SK-N-SH (cell line): ENCODE measurements at regions not wholly inside any gene's neighbourhood (a gene's known extent, or its start where the extent isn't known, plus 50 kb on each side); places are given as distances from the start of the nearest gene placed in this dataset.

Experiments used
- CTCF ChIP-seq: fragments of 200-600 bp; sonication (generic); IDR thresholded peaks from 2 replicates; pipeline ENCODE4 v1.6.1; 2017; ENCODE audit warnings: antibody characterized with exemption, mild to moderate bottlenecking, moderate library complexity
- EP300 ChIP-seq, 2 experiments: IDR thresholded peaks; 2 replicates each; pipeline versions ENCODE4 v1.4.0 to v1.6.1; 2012; ENCODE audit warnings: borderline replicate concordance in 1 of 2, low read depth in 1 of 2, low read length in 1 of 2
- JUND ChIP-seq: IDR thresholded peaks from 2 replicates; pipeline ENCODE4 v1.4.0; 2012

GRCh38 chr21:38205940-38206339 is 50.9 kb upstream of the KCNJ15 start:
- TF ChIP-seq CTCF (no peak), EP300 (IDR thresholded peaks at IDR 0.05; ENCODE audit: borderline replicate concordance in 1 of 2, low read depth in 1 of 2, low read length in 1 of 2) (no peak), JUND (no peak)
